ENCODE measurements at regions not wholly inside any gene's neighbourhood (a gene's known extent, or its start where the extent isn't known, plus 50 kb on each side); places are given as distances from the start of the nearest gene placed in this dataset.
"Not testable (repeated sequence)": the region's sequence is repeated elsewhere in the genome, so short reads cannot be mapped to it uniquely, and the experiment has no call there.

DNA sequence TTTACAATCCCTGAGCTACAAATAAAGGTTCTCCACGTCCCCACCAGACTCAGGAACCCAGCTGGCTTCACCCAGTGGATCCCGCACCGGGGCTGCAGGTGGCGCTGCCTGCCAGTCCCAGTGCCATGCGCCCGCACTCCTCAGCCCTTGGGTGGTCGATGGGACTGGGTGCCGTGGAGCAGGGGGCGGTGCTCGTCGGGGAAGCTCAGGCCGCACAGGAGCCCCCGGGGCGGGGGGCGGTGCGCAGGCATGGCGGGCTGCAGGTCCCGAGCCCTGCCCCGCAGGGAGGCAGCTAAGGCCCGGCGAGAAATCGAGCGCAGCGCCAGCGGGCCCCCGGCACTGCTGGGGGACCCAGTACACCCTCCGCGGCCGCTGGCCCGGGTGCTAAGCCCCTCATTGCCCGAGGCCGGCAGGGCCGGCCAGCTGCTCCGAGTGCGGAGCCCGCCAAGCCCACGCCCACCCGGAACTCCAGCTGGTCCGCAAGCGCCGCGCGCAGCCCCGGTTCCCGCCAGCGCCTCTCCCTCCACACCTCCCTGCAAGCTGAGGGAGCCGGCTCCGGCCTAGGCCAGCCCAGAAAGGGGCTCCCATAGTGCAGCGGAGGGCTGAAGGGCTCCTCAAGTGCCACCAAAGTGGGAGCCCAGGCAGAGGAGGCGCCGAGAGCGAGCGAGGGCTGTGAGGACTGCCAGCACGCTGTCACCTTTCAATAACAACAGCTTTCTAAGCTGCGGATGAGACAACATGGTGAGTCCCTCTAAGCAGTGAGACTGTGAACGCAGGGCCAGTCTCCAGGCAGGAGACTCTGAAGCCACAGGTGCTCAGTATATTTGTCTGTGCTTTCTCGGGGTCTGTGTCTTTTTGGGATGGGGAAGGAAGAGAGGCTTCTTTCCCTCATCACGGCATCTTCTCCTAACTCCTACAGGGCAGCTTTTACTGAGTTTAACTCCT lies 161.5 kb downstream of the NR2F2 start:
- TF ChIP-seq POLR2A (IDR thresholded peaks at IDR 0.05; ENCODE audit: low read depth, low read length); CTCF (conservative IDR thresholded peaks at IDR 0.05; ENCODE audit: low read depth, low read length); RFX5 (IDR thresholded peaks at IDR 0.05; ENCODE audit: low read depth, low read length); RAD21 (IDR thresholded peaks at IDR 0.05; ENCODE audit: low read length); SMC3 (IDR thresholded peaks at IDR 0.05; ENCODE audit: low read depth, low read length); RCOR1 (IDR thresholded peaks at IDR 0.05; ENCODE audit: insufficient replicate concordance, low read length); CEBPB (IDR thresholded peaks at IDR 0.05; ENCODE audit: low read depth, low read length); FOS (IDR thresholded peaks at IDR 0.05; ENCODE audit: low read depth, low read length): not testable (repeated sequence)

All from IMR-90 (cell line).